BJ (cell line): ENCODE measurements at regions not wholly inside any gene's neighbourhood (a gene's known extent, or its start where the extent isn't known, plus 50 kb on each side); places are given as distances from the start of the nearest gene placed in this dataset.

ENCODE experiments used
- CTCF ChIA-PET: fragments of 350-600 bp; formaldehyde crosslinking; extraction: SDS; loops from one replicate; lab custom pipeline; 2021; ENCODE audit warnings: antibody characterized with exemption, inconsistent platforms; lab: Yijun Ruan, JAX
- POLR2A ChIA-PET: fragments of 300-600 bp; sonication (Branson Sonifier 250); formaldehyde crosslinking; extraction: SDS; loops from one replicate; lab custom pipeline; 2021; ENCODE audit warnings: antibody characterized with exemption; lab: Charles Lee
- DNase-seq: peaks from one replicate; pipeline ENCODE4 v3.0.0-alpha.2; 2011; ENCODE audit warnings: low read depth
- H3K27me3 ChIP-seq: 2 replicates; pipeline ENCODE4 v1.6.0; 2011; ENCODE audit warnings: low read length; ENCODE audit not compliant: control insufficient read depth, insufficient read depth
- H3K36me3 ChIP-seq: 2 replicates; pipeline ENCODE4 v1.5.1; 2011; ENCODE audit warnings: low read length; ENCODE audit not compliant: control insufficient read depth, insufficient read depth
- H3K4me3 ChIP-seq: 2 replicates; pipeline ENCODE4 v1.5.1; 2011; ENCODE audit warnings: low read depth, mild to moderate bottlenecking, control low read depth, low read length
- CTCF ChIP-seq: IDR thresholded peaks from 2 replicates; pipeline ENCODE4 v1.5.1; 2011; ENCODE audit warnings: low read depth, mild to moderate bottlenecking, control low read depth, inconsistent platforms, low read length, moderate library complexity; ENCODE audit not compliant: insufficient read depth

DNA sequence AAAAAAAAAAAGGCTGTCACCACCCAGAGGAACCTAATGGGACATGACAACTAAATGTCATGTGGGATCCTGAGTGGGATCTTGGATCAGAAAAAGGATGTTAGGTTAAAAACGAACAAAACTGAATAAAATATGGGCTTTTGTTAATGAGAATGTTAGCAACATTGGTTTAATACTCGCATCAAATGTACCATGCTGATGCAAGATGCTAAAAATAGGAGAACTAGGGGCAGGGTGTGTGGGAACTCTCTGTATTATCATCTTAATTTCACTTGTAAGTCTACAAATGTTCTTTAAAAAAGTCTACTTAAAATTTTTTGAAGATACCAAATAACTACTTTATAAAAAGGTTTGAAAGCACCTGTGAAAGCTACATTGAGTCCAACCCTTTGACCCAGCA is 88.8 kb upstream of the PRR5 start:
- TF ChIP-seq CTCF = no peak

GRCh38 chr22:44611880-44612496 is 90.0 kb upstream of the PRR5 start:
- CTCF ChIA-PET = interaction anchor here (1.0 kb wide), 1 partner anchor 14 kb away, joined by 3 read pairs; no protein-coding TSS in a partner anchor
- TF ChIP-seq CTCF = no peak
- Histone ChIP-seq H3K4me3 (no peak overlapping the region), H3K27me3 (no peaks in the 10 kb centered on the region; the same call in 1 of the 2 replicates), H3K36me3 (no peaks in the 10 kb centered on the region)
- DNase-seq = no peak
- POLR2A ChIA-PET = no interaction called here

More for the DNA sequence above, 88.8 kb upstream of the PRR5 start:
- CTCF ChIA-PET = interaction anchor here (0.6 kb wide), 1 partner anchor 365 kb away, joined by 3 read pairs; no protein-coding TSS in a partner anchor
- DNase-seq = no peak
- Histone ChIP-seq H3K27me3 (no peaks in the 10 kb centered on the region; the same call in 1 of the 2 replicates), H3K4me3 (no peak overlapping the region), H3K36me3 (no peaks in the 10 kb centered on the region)
- POLR2A ChIA-PET = no interaction called here

GRCh38 chr22:44610071-44610470 is 91.9 kb upstream of the PRR5 start:
- DNase-seq = no peak
- H3K36me3 ChIP-seq = no peaks in the 10 kb centered on the region
- H3K4me3 ChIP-seq = no peak overlapping the region
- TF ChIP-seq CTCF = no peak
- no peaks in the 10 kb centered on the region; the same call in 1 of the 2 replicates for H3K27me3 ChIP-seq
- ChIA-PET POLR2A (no interaction called here), CTCF (interaction anchor here (1.0 to 2.8 kb wide), 3 partner anchors 13 to 617 kb away, joined by 3 to 8 read pairs (median 3); no protein-coding TSS in a partner anchor)

GRCh38 chr22:44609400-44609988 is 92.5 kb upstream of the PRR5 start:
- ChIA-PET POLR2A (no interaction called here), CTCF (interaction anchor here (1.0 to 2.8 kb wide), 2 partner anchors 16 to 616 kb away, joined by 3 to 8 read pairs; no protein-coding TSS in a partner anchor)

More at GRCh38 chr22:44609400-44609988, 92.5 kb upstream of the PRR5 start:
- no peak for TF ChIP-seq CTCF
- Histone ChIP-seq H3K27me3 (no peaks in the 10 kb centered on the region; the same call in 1 of the 2 replicates), H3K4me3 (no peak overlapping the region), H3K36me3 (no peaks in the 10 kb centered on the region)
- DNase-seq = no peak
